OCI-LY3 (cell line): ENCODE measurements at regions not wholly inside any gene's neighbourhood (a gene's known extent, or its start where the extent isn't known, plus 50 kb on each side); places are given as distances from the start of the nearest gene placed in this dataset.

ENCODE experiments used
- H2AFZ ChIP-seq: fragments of 200-600, 300-600 bp; shearing (Covaris generic); 2 replicates; pipeline ENCODE4 v1.6.0; 2014; ENCODE audit warnings: antibody characterized with exemption, low read depth, low read length
- H3K27ac ChIP-seq: fragments of 200-600, 300-600 bp; sonication (generic); 2 replicates; pipeline ENCODE4 v1.5.1; 2014; ENCODE audit warnings: mild to moderate bottlenecking, low read length, moderate library complexity, mixed read lengths
- H3K27me3 ChIP-seq: fragments of 200-600, 300-600 bp; sonication (generic); 2 replicates; pipeline ENCODE4 v1.6.1; 2014; ENCODE audit warnings: low read depth, low read length, mixed read lengths
- H3K36me3 ChIP-seq: fragments of 200-600, 300-600 bp; sonication (generic); replicated peaks from 2 replicates; pipeline ENCODE3; 2014; ENCODE audit warnings: low read depth, low read length, mixed read lengths
- H3K4me1 ChIP-seq: fragments of 300-600, 200-600 bp; sonication (generic); 2 replicates; pipeline ENCODE4 v1.6.1; 2014; ENCODE audit warnings: low read length, mixed read lengths
- H3K4me2 ChIP-seq: fragments of 200-600, 300-600 bp; sonication (generic); 2 replicates; pipeline ENCODE4 v1.6.1; 2014; ENCODE audit warnings: low read length, mixed read lengths
- H3K4me3 ChIP-seq: fragments of 300-600, 200-600 bp; sonication (generic); 2 replicates; pipeline ENCODE4 v1.5.1; 2014; ENCODE audit warnings: antibody characterized with exemption, mild to moderate bottlenecking, low read length, moderate library complexity
- H3K79me2 ChIP-seq: fragments of 300-600, 200-600 bp; shearing (Covaris generic); 2 replicates; pipeline ENCODE4 v1.6.1; 2014; ENCODE audit warnings: mild to moderate bottlenecking, low read length, mixed read lengths
- H3K9ac ChIP-seq: fragments of 300-600, 200-600 bp; shearing (Covaris generic); 2 replicates; pipeline ENCODE4 v1.6.0; 2014; ENCODE audit warnings: mild to moderate bottlenecking, low read length, moderate library complexity
- H3K9me3 ChIP-seq: fragments of 200-600, 300-600 bp; shearing (Covaris generic); 2 replicates; pipeline ENCODE4 v1.6.1; 2014; ENCODE audit warnings: low read length, mixed read lengths; ENCODE audit not compliant: insufficient read depth
- H4K20me1 ChIP-seq: fragments of 200-600, 300-600 bp; sonication (generic); 2 replicates; pipeline ENCODE4 v1.6.1; 2016; ENCODE audit warnings: low read length, mixed read lengths; ENCODE audit not compliant: insufficient read depth
- CTCF ChIP-seq: fragments of 200-600, 300-600 bp; sonication (generic); IDR thresholded peaks from 2 replicates; pipeline ENCODE4 v1.5.1; 2014; ENCODE audit warnings: antibody characterized with exemption, low read length, low read depth
- EZH2phosphoT487 ChIP-seq: fragments of 200-600 bp; shearing (Covaris generic); IDR thresholded peaks from 2 replicates; pipeline ENCODE4 v1.6.1; 2018; ENCODE audit warnings: antibody characterized with exemption, mixed run types, low read depth

- Histone ChIP-seq H3K9ac (no peak overlapping the region), H2AFZ (no peak overlapping the region), H3K36me3 (no peaks in the 10 kb centered on the region), H3K9me3 (no peaks in the 10 kb centered on the region), H3K79me2 (no peaks in the 10 kb centered on the region), H4K20me1 (no peaks in the 10 kb centered on the region), H3K4me2 (no peak overlapping the region), H3K27ac (no peak overlapping the region), H3K27me3 (no peaks in the 10 kb centered on the region), H3K4me1 (peaks cover 33% of the 10 kb centered on the region), H3K4me3 (no peak overlapping the region)
- TF ChIP-seq EZH2phosphoT487 (no peak), CTCF (no peak)
These were observed 575.8 kb upstream of the CLINT1 start for GRCh38 chr5:158434749-158435148.

GRCh38 chr5:158433634-158434033 lies 574.7 kb upstream of the CLINT1 start:
- no peak overlapping the region for H3K4me3 ChIP-seq
- no peak overlapping the region for H3K27ac ChIP-seq
- H3K4me2 ChIP-seq, result no peak overlapping the region
- TF ChIP-seq CTCF (no peak), EZH2phosphoT487 (no peak)
- H3K27me3 ChIP-seq, result no peaks in the 10 kb centered on the region
- peaks cover 33% of the 10 kb centered on the region for H3K4me1 ChIP-seq
- no peak overlapping the region for H3K9ac ChIP-seq
- no peak overlapping the region for H2AFZ ChIP-seq
- no peaks in the 10 kb centered on the region for H3K36me3 ChIP-seq
- H4K20me1 ChIP-seq, result no peaks in the 10 kb centered on the region
- H3K9me3 ChIP-seq, result no peaks in the 10 kb centered on the region
- H3K79me2 ChIP-seq, result no peaks in the 10 kb centered on the region

- H3K36me3 ChIP-seq, result no peaks in the 10 kb centered on the region
- no peaks in the 10 kb centered on the region for H4K20me1 ChIP-seq
- no peak overlapping the region for H3K4me3 ChIP-seq
- H3K9me3 ChIP-seq, result no peaks in the 10 kb centered on the region
- no peak overlapping the region for H2AFZ ChIP-seq
- H3K4me1 ChIP-seq, result peaks cover 27% of the 10 kb centered on the region
- H3K4me2 ChIP-seq, result peak overlapping the region; percentile 26
- TF ChIP-seq CTCF, result no peak
- TF ChIP-seq EZH2phosphoT487, result no peak
- no peaks in the 10 kb centered on the region for H3K79me2 ChIP-seq
- no peak overlapping the region for H3K9ac ChIP-seq
- H3K27me3 ChIP-seq, result no peaks in the 10 kb centered on the region
- no peak overlapping the region for H3K27ac ChIP-seq
These were observed 572.6 kb upstream of the CLINT1 start for GRCh38 chr5:158431369-158432029.

GRCh38 chr5:158430798-158431167 lies 571.8 kb upstream of the CLINT1 start:
- H3K9ac ChIP-seq, result no peak overlapping the region
- peaks cover 23% of the 10 kb centered on the region for H3K4me1 ChIP-seq
- no peaks in the 10 kb centered on the region for H3K9me3 ChIP-seq
- H3K4me3 ChIP-seq, result no peak overlapping the region
- H3K27ac ChIP-seq, result no peak overlapping the region
- no peaks in the 10 kb centered on the region for H3K36me3 ChIP-seq
- H3K79me2 ChIP-seq, result no peaks in the 10 kb centered on the region
- H2AFZ ChIP-seq, result no peak overlapping the region
- H3K27me3 ChIP-seq, result no peaks in the 10 kb centered on the region
- peak overlapping the region; percentile 26; the same call in 1 of the 2 replicates for H3K4me2 ChIP-seq
- H4K20me1 ChIP-seq, result no peaks in the 10 kb centered on the region
- no peak for TF ChIP-seq EZH2phosphoT487
- TF ChIP-seq CTCF, result no peak
